ENCODE measurements at regions not wholly inside any gene's neighbourhood (a gene's known extent, or its start where the extent isn't known, plus 50 kb on each side); places are given as distances from the start of the nearest gene placed in this dataset.
A peak's percentile ranks its signal among the peaks of the same experiment; 100 is the strongest.

- 34 to 36% methylated on average over 2 of the region's 2 CpGs for WGBS, 2 donors
- H3K36me3 ChIP-seq = no peaks in the 10 kb centered on the region
- no peak for DNase-seq (ENCODE audit: low spot score in 2 of 2)
- H3K9me3 ChIP-seq = no peaks in the 10 kb centered on the region
- no peak overlapping the region for H3K27ac ChIP-seq
- no peaks in the 10 kb centered on the region for H3K4me1 ChIP-seq
- no peak for TF ChIP-seq POLR2A (IDR thresholded peaks at IDR 0.05)
- no peak for TF ChIP-seq EP300 (IDR thresholded peaks at IDR 0.05)
- TF ChIP-seq CTCF (IDR thresholded peaks at IDR 0.05) = peak in 3 of 5 experiments; percentile 18 to 41 (median 29)
- no peak overlapping the region for H3K4me3 ChIP-seq
- H3K27me3 ChIP-seq = no peaks in the 10 kb centered on the region
These were observed 266.4 kb upstream of the USP15 start for GRCh38 chr12:61993734-61994345.

GRCh38 chr12:61996717-61997116 is 263.5 kb upstream of the USP15 start:
- H3K9me3 ChIP-seq = no peaks in the 10 kb centered on the region
- no peak overlapping the region for H3K27ac ChIP-seq
- TF ChIP-seq CTCF (IDR thresholded peaks at IDR 0.05) (no peak), POLR2A (IDR thresholded peaks at IDR 0.05) (no peak), EP300 (IDR thresholded peaks at IDR 0.05) (no peak)
- H3K4me3 ChIP-seq = no peak overlapping the region
- no peak for DNase-seq (ENCODE audit: low spot score in 2 of 2)
- H3K4me1 ChIP-seq = no peaks in the 10 kb centered on the region
- WGBS, 2 donors = 88 to 92% methylated on average over 1 of the region's 1 CpG
- H3K27me3 ChIP-seq = no peaks in the 10 kb centered on the region
- no peaks in the 10 kb centered on the region for H3K36me3 ChIP-seq

- Histone ChIP-seq H3K27ac (no peak overlapping the region), H3K4me3 (no peak overlapping the region), H3K36me3 (no peaks in the 10 kb centered on the region), H3K9me3 (no peaks in the 10 kb centered on the region), H3K27me3 (no peaks in the 10 kb centered on the region), H3K4me1 (no peaks in the 10 kb centered on the region)
- WGBS, 2 donors = 11 to 16% methylated on average over 2 of the region's 2 CpGs
- TF ChIP-seq EP300 (IDR thresholded peaks at IDR 0.05) (no peak), CTCF (IDR thresholded peaks at IDR 0.05) (no peak), POLR2A (IDR thresholded peaks at IDR 0.05) (no peak)
- DNase-seq (ENCODE audit: low spot score in 2 of 2) = no peak
These were observed 261.4 kb upstream of the USP15 start for GRCh38 chr12:61998791-61999190.

- 60 to 71% methylated on average over 4 of the region's 4 CpGs for WGBS, 2 donors
- H3K27ac ChIP-seq = no peak overlapping the region
- TF ChIP-seq CTCF (IDR thresholded peaks at IDR 0.05) (no peak), EP300 (IDR thresholded peaks at IDR 0.05) (no peak), POLR2A (IDR thresholded peaks at IDR 0.05) (no peak)
These were observed 260.9 kb upstream of the USP15 start for GRCh38 chr12:61999311-61999710.

GRCh38 chr12:62001424-62001823 is 258.8 kb upstream of the USP15 start:
- 93 to 96% methylated on average over 6 of the region's 6 CpGs for WGBS, 2 donors
- TF ChIP-seq CTCF (IDR thresholded peaks at IDR 0.05) (no peak), EP300 (IDR thresholded peaks at IDR 0.05) (no peak), POLR2A (IDR thresholded peaks at IDR 0.05) (no peak)
- DNase-seq (ENCODE audit: low spot score in 2 of 2) = no peak
- no peaks in the 10 kb centered on the region for H3K9me3 ChIP-seq
- H3K27me3 ChIP-seq = no peaks in the 10 kb centered on the region
- H3K27ac ChIP-seq = no peak overlapping the region
- no peak overlapping the region for H3K4me3 ChIP-seq
- no peaks in the 10 kb centered on the region for H3K4me1 ChIP-seq
- no peaks in the 10 kb centered on the region for H3K36me3 ChIP-seq

More at GRCh38 chr12:61999311-61999710, 260.9 kb upstream of the USP15 start:
- Histone ChIP-seq H3K4me1 (no peaks in the 10 kb centered on the region), H3K9me3 (no peaks in the 10 kb centered on the region), H3K4me3 (no peak overlapping the region), H3K36me3 (no peaks in the 10 kb centered on the region), H3K27me3 (no peaks in the 10 kb centered on the region)
- no peak for DNase-seq (ENCODE audit: low spot score in 2 of 2)
